Type B pancreatic cell (in vitro differentiated cells): ENCODE measurements at regions not wholly inside any gene's neighbourhood (a gene's known extent, or its start where the extent isn't known, plus 50 kb on each side); places are given as distances from the start of the nearest gene placed in this dataset.

Experiments used
- DNase-seq: peaks from one replicate; pipeline ENCODE4 v3.0.0; 2021; ENCODE audit warnings: mixed read lengths; ENCODE audit not compliant: unreplicated experiment; ENCODE audit errors: extremely low spot score
- H3K27ac Mint-ChIP-seq: 2 replicates; pipeline ENCODE4 v1.8.0; 2021; ENCODE audit warnings: mild to moderate bottlenecking, mixed read lengths
- H3K27me3 Mint-ChIP-seq: 2 replicates; pipeline ENCODE4 v1.8.0; 2021; ENCODE audit warnings: mixed read lengths
- H3K36me3 Mint-ChIP-seq: 2 replicates; pipeline ENCODE4 v1.8.0; 2021; ENCODE audit warnings: mixed read lengths
- H3K4me1 Mint-ChIP-seq: one replicate; pipeline ENCODE4 v1.8.0; 2021; ENCODE audit warnings: mixed read lengths; ENCODE audit not compliant: unreplicated experiment
- H3K4me3 Mint-ChIP-seq: 2 replicates; pipeline ENCODE4 v1.8.0; 2021; ENCODE audit warnings: mild to moderate bottlenecking, mixed read lengths
- H3K9me3 Mint-ChIP-seq: 2 replicates; pipeline ENCODE4 v1.8.0; 2021; ENCODE audit warnings: mixed read lengths
- CTCF ChIP-seq: fragments of 200-600 bp; sonication (generic); conservative IDR thresholded peaks from 2 replicates; pipeline ENCODE4 v1.5.0; 2021; ENCODE audit warnings: antibody characterized with exemption, mild to moderate bottlenecking

GRCh38 chr1:79652426-79652825 lies 645.9 kb upstream of the ADGRL4 start:
- H3K27me3 Mint-ChIP-seq = peaks cover 3% of the 10 kb centered on the region
- H3K27ac Mint-ChIP-seq = no peak overlapping the region
- TF ChIP-seq CTCF = no peak
- H3K4me1 Mint-ChIP-seq = no peaks in the 10 kb centered on the region
- no peaks in the 10 kb centered on the region for H3K36me3 Mint-ChIP-seq
- H3K9me3 Mint-ChIP-seq = no peaks in the 10 kb centered on the region
- DNase-seq = no peak
- H3K4me3 Mint-ChIP-seq = no peak overlapping the region

DNA sequence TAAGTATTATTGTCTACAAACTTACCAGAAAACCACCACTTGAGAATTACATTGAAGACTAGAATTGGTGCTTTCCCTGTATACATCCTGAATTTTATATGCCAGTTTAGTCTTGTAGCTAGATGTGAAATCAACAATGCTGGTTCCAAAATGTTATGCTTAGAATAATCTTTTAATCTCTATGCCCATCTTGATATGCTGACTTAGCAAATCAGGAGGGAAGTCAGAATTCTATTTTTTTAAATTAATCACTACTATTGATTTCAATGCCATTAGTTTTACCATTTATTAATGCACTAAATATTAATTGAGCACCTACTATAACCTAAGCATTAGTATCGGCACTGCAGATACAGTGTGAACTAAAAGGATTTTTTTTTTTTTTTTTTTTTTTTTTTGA lies 641.6 kb upstream of the ADGRL4 start:
- DNase-seq = no peak
- Mint-ChIP-seq H3K4me3 (no peak overlapping the region), H3K4me1 (peaks cover 6% of the 10 kb centered on the region), H3K27ac (no peak overlapping the region), H3K27me3 (peaks cover 3% of the 10 kb centered on the region), H3K9me3 (peaks cover 4% of the 10 kb centered on the region), H3K36me3 (no peaks in the 10 kb centered on the region)
- no peak for TF ChIP-seq CTCF

GRCh38 chr1:79646880-79647279 lies 640.4 kb upstream of the ADGRL4 start:
- no peak for DNase-seq
- H3K9me3 Mint-ChIP-seq = peaks cover 4% of the 10 kb centered on the region
- H3K36me3 Mint-ChIP-seq = no peaks in the 10 kb centered on the region
- H3K4me3 Mint-ChIP-seq = no peak overlapping the region
- H3K27me3 Mint-ChIP-seq = peaks cover 3% of the 10 kb centered on the region
- no peak for TF ChIP-seq CTCF
- peaks cover 6% of the 10 kb centered on the region for H3K4me1 Mint-ChIP-seq
- H3K27ac Mint-ChIP-seq = no peak overlapping the region

DNA sequence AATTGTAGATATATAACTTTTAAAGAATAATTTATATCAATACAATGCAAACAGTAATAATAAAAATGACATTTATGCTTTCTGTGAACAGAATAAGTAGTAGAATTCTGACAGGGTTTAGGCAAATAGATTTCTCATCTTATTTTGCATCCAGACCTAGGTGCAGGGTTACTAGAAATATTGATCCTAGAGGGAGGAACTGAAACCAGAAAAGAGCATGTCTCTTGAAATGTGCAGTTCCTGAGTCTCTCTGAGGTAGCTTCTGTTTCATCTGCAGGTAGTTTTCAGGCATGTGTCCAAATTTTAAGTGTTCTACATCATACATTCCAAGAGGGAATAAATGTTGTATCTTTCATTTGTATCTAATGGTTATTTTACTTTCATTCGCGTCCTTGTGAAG lies 631.9 kb upstream of the ADGRL4 start:
- Mint-ChIP-seq H3K27ac (no peak overlapping the region), H3K36me3 (no peaks in the 10 kb centered on the region), H3K4me1 (no peaks in the 10 kb centered on the region), H3K27me3 (peaks cover 3% of the 10 kb centered on the region), H3K4me3 (no peak overlapping the region), H3K9me3 (peaks cover 7% of the 10 kb centered on the region)
- DNase-seq = no peak
- no peak for TF ChIP-seq CTCF

GRCh38 chr1:79633456-79633855 lies 626.9 kb upstream of the ADGRL4 start:
- Mint-ChIP-seq H3K4me3 (no peak overlapping the region), H3K4me1 (no peaks in the 10 kb centered on the region), H3K36me3 (no peaks in the 10 kb centered on the region), H3K27ac (no peak overlapping the region), H3K9me3 (no peaks in the 10 kb centered on the region), H3K27me3 (no peaks in the 10 kb centered on the region)
- DNase-seq = no peak
- TF ChIP-seq CTCF = no peak

DNA sequence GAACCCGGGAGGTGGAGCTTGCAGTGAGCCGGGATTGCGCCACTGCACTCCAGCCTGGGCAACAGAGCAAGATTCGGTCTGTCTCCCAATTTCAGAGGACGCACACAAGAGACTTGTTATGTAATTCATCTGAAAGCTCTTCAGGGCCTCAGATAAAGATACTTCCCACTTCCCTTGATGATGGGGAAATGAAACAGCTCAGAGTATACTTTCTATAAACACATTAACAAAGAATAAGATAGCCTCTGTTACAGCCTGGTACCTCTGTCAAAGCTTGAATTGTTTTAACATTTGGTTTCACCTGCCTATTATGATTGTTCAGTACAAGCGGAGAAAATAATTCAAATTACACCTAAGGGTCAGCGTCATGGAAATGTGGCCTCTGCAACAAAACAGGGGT lies 622.9 kb upstream of the ADGRL4 start:
- DNase-seq = no peak
- H3K36me3 Mint-ChIP-seq = no peaks in the 10 kb centered on the region
- no peaks in the 10 kb centered on the region for H3K9me3 Mint-ChIP-seq
- no peak for TF ChIP-seq CTCF
- H3K4me1 Mint-ChIP-seq = no peaks in the 10 kb centered on the region
- H3K27ac Mint-ChIP-seq = no peak overlapping the region
- H3K27me3 Mint-ChIP-seq = no peaks in the 10 kb centered on the region
- no peak overlapping the region for H3K4me3 Mint-ChIP-seq
